Ascending aorta (tissue), 2 donors: ENCODE measurements at regions not wholly inside any gene's neighbourhood (a gene's known extent, or its start where the extent isn't known, plus 50 kb on each side); places are given as distances from the start of the nearest gene placed in this dataset.

Experiments used
- DNase-seq, 2 donors: peaks; one replicate each; pipeline ENCODE4 v3.0.0-alpha.2; 2019; ENCODE audit warnings: low spot score in 2 of 2
- H3K27ac ChIP-seq, 2 donors: fragments of 200-600 bp; sonication (generic); one replicate each; pipeline ENCODE4 v1.5.1; 2016 to 2017; ENCODE audit warnings: mild to moderate bottlenecking in 1 of 2
- H3K27me3 ChIP-seq: fragments of 200-600 bp; sonication (generic); one replicate; pipeline ENCODE4 v1.5.1; 2017
- H3K36me3 ChIP-seq, 2 donors: fragments of 200-600 bp; sonication (generic); one replicate each; pipeline ENCODE4 v1.5.1; 2016
- H3K4me1 ChIP-seq, 2 donors: fragments of 200-600 bp; sonication (generic); one replicate each; pipeline ENCODE4 v1.5.1; 2016 to 2017; ENCODE audit warnings: mild to moderate bottlenecking in 1 of 2
- H3K4me3 ChIP-seq, 2 donors: fragments of 200-600 bp; sonication (generic); one replicate each; pipeline ENCODE4 v1.5.1; 2016 to 2017; ENCODE audit warnings: mild to moderate bottlenecking in 1 of 2
- H3K9me3 ChIP-seq, 2 donors: fragments of 200-600 bp; sonication (generic); one replicate each; pipeline ENCODE4 v1.5.1; 2016
- intact Hi-C: fragments of 100-400 bp; cut with DNase I; formaldehyde crosslinking; loops from one replicate; pipeline ENCODE4 v1.15.1; 2023
- TF ChIP-seq, protein P1 (sequence below), 3 experiments: fragments of 200-600 bp in 2 of 3; fragments of 450-650 bp in 1 of 3; sonication (generic) in 2 of 3; IDR thresholded peaks; one replicate each; pipeline ENCODE4 v1.5.1; 2016 to 2019; ENCODE audit warnings: antibody characterized with exemption in 3 of 3, mild to moderate bottlenecking in 1 of 3, moderate library complexity in 1 of 3

DNA sequence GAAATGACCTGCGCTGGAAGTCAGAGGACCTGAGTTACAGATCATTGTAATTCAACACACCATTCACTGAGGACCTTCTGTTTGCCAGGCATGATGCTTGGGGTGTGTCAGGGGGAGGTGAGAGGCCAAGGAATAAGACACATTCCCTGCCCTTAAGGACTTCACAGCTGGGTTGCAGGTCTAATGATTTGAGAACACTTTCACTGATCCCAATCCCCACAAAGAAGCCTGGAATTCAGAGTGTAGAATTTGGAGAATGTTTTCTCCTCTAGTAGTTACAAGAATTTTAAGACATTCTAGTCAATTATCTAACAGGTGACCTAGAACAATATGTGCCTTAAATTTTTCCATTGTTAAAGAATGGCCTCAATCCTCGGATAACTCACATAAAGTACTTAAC is 322.4 kb downstream of the TNS1 start:
- TF ChIP-seq, protein P1, sequence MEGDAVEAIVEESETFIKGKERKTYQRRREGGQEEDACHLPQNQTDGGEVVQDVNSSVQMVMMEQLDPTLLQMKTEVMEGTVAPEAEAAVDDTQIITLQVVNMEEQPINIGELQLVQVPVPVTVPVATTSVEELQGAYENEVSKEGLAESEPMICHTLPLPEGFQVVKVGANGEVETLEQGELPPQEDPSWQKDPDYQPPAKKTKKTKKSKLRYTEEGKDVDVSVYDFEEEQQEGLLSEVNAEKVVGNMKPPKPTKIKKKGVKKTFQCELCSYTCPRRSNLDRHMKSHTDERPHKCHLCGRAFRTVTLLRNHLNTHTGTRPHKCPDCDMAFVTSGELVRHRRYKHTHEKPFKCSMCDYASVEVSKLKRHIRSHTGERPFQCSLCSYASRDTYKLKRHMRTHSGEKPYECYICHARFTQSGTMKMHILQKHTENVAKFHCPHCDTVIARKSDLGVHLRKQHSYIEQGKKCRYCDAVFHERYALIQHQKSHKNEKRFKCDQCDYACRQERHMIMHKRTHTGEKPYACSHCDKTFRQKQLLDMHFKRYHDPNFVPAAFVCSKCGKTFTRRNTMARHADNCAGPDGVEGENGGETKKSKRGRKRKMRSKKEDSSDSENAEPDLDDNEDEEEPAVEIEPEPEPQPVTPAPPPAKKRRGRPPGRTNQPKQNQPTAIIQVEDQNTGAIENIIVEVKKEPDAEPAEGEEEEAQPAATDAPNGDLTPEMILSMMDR (IDR thresholded peaks at IDR 0.05), result no peak
- Histone ChIP-seq H3K36me3 (peaks cover 2 to 11% of the 10 kb centered on the region in 2 donors), H3K4me3 (no peak overlapping the region), H3K27ac (no peak overlapping the region), H3K27me3 (no peaks in the 10 kb centered on the region), H3K4me1 (peaks cover 0 to 8% of the 10 kb centered on the region in 2 donors), H3K9me3 (no peaks in the 10 kb centered on the region)
- DNase-seq, result no peak
- intact Hi-C loops, result no loop called here

DNA sequence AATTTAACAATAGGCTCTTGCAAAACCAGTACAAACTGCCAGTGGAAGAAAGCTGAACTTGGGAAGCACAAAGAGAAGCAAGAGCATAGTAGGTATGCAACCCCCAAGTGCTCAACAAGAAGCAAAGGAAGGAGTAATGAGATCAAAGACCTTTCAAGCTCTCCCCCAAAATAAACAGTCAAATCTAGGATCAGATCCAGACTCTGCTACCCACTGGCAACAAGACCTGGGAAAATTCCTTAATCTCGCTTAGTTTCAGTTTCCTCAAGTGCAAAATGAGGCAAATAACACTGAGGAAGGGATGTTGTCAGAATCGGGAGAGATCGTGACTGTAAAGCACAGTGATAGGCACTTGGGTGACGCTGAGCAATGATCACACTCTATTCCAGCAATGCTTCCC is 329.2 kb downstream of the TNS1 start:
- intact Hi-C loops, result no loop called here

GRCh38 chr2:217672472-217672871 is 330.3 kb downstream of the TNS1 start:
- H3K27ac ChIP-seq, result peak overlapping the region; percentile 63 to 78
- intact Hi-C loops, result no loop called here
- no peaks in the 10 kb centered on the region for H3K27me3 ChIP-seq
- no peaks in the 10 kb centered on the region for H3K36me3 ChIP-seq
- H3K4me3 ChIP-seq, result no peak overlapping the region
- H3K9me3 ChIP-seq, result no peaks in the 10 kb centered on the region
- TF ChIP-seq, protein P1 (IDR thresholded peaks at IDR 0.05), result no peak
- no peak for DNase-seq
- peaks cover 0 to 16% of the 10 kb centered on the region in 2 donors for H3K4me1 ChIP-seq

More for the DNA sequence above, 329.2 kb downstream of the TNS1 start:
- Histone ChIP-seq H3K36me3 (peaks cover 2% of the 10 kb centered on the region in 2 donors), H3K27ac (peak overlapping the region; percentile 48 to 65), H3K4me1 (peaks cover 0 to 11% of the 10 kb centered on the region in 2 donors), H3K9me3 (no peaks in the 10 kb centered on the region), H3K4me3 (no peak overlapping the region), H3K27me3 (no peaks in the 10 kb centered on the region)
- DNase-seq, result no peak
- TF ChIP-seq, protein P1 (IDR thresholded peaks at IDR 0.05), result no peak

- H3K36me3 ChIP-seq, result no peaks in the 10 kb centered on the region
- H3K27ac ChIP-seq, result peak overlapping the region; percentile 63 to 78
- H3K4me3 ChIP-seq, result no peak overlapping the region
- intact Hi-C loops, result no loop called here
- H3K4me1 ChIP-seq, result peaks cover 6 to 22% of the 10 kb centered on the region in 2 donors
- H3K27me3 ChIP-seq, result no peaks in the 10 kb centered on the region
- TF ChIP-seq, protein P1 (IDR thresholded peaks at IDR 0.05), result no peak
- H3K9me3 ChIP-seq, result no peaks in the 10 kb centered on the region
- DNase-seq, result no peak
These were observed 330.9 kb downstream of the TNS1 start for GRCh38 chr2:217671871-217672270.

GRCh38 chr2:217671075-217671474 is 331.7 kb downstream of the TNS1 start:
- Histone ChIP-seq H3K4me3 (no peak overlapping the region), H3K36me3 (no peaks in the 10 kb centered on the region), H3K9me3 (no peaks in the 10 kb centered on the region), H3K27ac (peak overlapping the region; percentile 63 to 78), H3K27me3 (no peaks in the 10 kb centered on the region), H3K4me1 (peaks cover 6 to 30% of the 10 kb centered on the region in 2 donors)
- TF ChIP-seq, protein P1 (IDR thresholded peaks at IDR 0.05), result no peak
- intact Hi-C loops, result no loop called here
- DNase-seq, result no peak

DNA sequence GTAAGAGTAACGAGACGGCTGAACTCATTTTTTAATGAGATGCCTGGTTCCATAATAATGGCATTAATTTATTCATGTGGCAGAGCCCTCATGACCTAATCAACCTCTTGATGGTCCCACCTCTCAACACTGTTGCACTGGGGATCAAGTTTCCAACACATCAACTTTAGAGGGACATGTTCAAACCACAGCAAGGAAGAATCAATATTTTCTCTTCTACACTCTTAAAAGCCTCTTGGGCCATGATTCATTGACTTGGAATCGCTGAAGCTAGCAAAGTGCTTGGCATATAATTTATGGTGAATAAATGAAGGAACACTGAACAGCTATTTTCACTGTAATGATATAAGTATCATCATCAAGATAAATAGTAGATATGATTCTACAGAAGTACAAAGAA is 333.0 kb downstream of the TNS1 start:
- Histone ChIP-seq H3K27me3 (no peaks in the 10 kb centered on the region), H3K9me3 (no peaks in the 10 kb centered on the region), H3K36me3 (no peaks in the 10 kb centered on the region), H3K27ac (peak overlapping the region; percentile 78 to 81), H3K4me3 (no peak overlapping the region), H3K4me1 (peaks cover 9 to 43% of the 10 kb centered on the region in 2 donors)
- intact Hi-C loops, result no loop called here
- DNase-seq, result no peak
- TF ChIP-seq, protein P1 (IDR thresholded peaks at IDR 0.05), result no peak
